ENCODE measurements at regions not wholly inside any gene's neighbourhood (a gene's known extent, or its start where the extent isn't known, plus 50 kb on each side); places are given as distances from the start of the nearest gene placed in this dataset.

DNA sequence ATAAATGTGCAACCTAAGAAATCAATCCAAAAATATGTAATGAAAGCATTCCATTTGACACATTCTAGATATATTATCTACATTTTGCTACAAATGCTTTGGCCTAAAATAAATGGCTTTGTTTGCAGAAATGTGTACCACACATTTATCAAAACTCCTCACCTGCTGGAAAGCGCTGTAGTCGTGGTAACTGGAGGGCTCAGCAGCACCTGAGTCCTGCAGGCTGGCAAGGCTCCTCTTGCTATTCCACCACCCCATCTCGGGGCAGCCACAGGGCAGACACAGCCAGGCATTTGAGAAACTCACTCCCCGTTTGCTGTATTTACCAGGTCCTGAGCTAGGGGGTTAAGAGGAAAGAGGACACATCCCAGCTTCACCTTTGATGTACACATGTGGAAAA is 68.1 kb upstream of the TOMM7 start:
- WGBS (ENCODE audit: insufficient coverage) = 100% methylated on average over 3 of the region's 4 CpGs
- no peaks in the 10 kb centered on the region for H3K9me3 ChIP-seq (ENCODE audit: control extremely low read depth in 1 of 3, control insufficient read depth in 2 of 3, insufficient read depth in 1 of 3, low read length in 2 of 3)
- Mint-ChIP-seq H3K4me1 (peaks cover 7% of the 10 kb centered on the region), H3K9me3 (ENCODE audit: insufficient read depth) (no peaks in the 10 kb centered on the region), H3K27ac (no peak overlapping the region), H3K27me3 (peaks cover 13% of the 10 kb centered on the region), H3K4me3 (no peak overlapping the region)
- TF ChIP-seq CTCF (IDR thresholded peaks at IDR 0.05) (no peak), EZH2 (IDR thresholded peaks at IDR 0.05; ENCODE audit: borderline replicate concordance, insufficient read depth, low read depth, low read length, poor library complexity, severe bottlenecking) (no peak)
- no peak for DNase-seq
- no peak for ATAC-seq (ENCODE audit: low read depth)
- no peaks in the 10 kb centered on the region for H4K20me1 ChIP-seq (ENCODE audit: control insufficient read depth, insufficient read depth, low read length, poor library complexity, severe bottlenecking)
- H3K4me3 ChIP-seq (ENCODE audit: control extremely low read depth in 1 of 5, extremely low read depth in 1 of 5, insufficient read depth in 1 of 5, low read depth in 2 of 5, low read length in 4 of 5) = no peak overlapping the region
- no peak overlapping the region for H3K4me2 ChIP-seq (replicated peaks; ENCODE audit: low read depth, low read length, poor library complexity, severe bottlenecking)
- no peak overlapping the region for H3K9ac ChIP-seq (ENCODE audit: low read length)
- intact Hi-C loops (cut with micrococcal nuclease) = no loop called here
- ChIA-PET CTCF (no interaction called here), POLR2A (no interaction called here)
- no peak overlapping the region for H3K27ac ChIP-seq (ENCODE audit: low read length in 2 of 2)
- H3K4me1 ChIP-seq (ENCODE audit: control insufficient read depth in 2 of 2, insufficient read depth in 2 of 2, low read length in 2 of 2) = peaks cover 4 to 5% of the 10 kb centered on the region in 2 donors
- no peak overlapping the region for H2AFZ ChIP-seq (ENCODE audit: insufficient read depth, low read depth, low read length, poor library complexity, severe bottlenecking)
- no peaks in the 10 kb centered on the region for H3K27me3 ChIP-seq (replicated peaks in 1 of 4; ENCODE audit: control extremely low read depth in 1 of 4, control insufficient read depth in 3 of 4, insufficient read depth in 4 of 4, low read length in 3 of 4)
- H3K36me3 ChIP-seq (replicated peaks in 1 of 2; ENCODE audit: control extremely low read depth in 1 of 2, control insufficient read depth in 1 of 2, extremely low read depth in 1 of 2, insufficient read depth in 2 of 2, low read length in 1 of 2) = no peaks in the 10 kb centered on the region
- H3K79me2 ChIP-seq (ENCODE audit: control insufficient read depth, insufficient read depth, low read length) = no peaks in the 10 kb centered on the region

DNA sequence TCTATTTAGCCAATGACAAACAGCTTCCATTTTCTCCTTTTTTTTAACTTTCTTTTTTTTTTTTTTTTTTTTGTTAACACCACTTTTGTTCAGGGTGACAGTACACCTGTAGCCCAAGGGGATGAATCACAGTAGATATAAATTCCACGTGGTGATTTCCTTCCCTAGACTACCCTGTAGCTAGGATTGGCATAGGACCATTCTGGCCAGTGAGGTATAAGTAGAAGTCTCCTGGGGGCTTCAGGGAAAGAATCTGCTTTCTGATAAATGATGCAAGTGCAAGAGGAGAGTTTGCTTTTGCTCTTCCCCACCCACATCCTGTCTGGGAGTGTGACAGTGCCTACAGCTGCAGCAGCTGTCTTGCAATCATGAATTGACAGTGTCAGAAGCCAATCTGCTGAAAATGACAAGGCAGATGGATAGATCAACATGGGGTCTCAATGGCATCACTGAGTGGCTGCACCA is 63.2 kb upstream of the TOMM7 start:
- CTCF ChIA-PET = interaction anchor here (0.7 to 1.6 kb wide), 5 partner anchors 13 to 773 kb away, joined by 3 to 5 read pairs (median 4); no protein-coding TSS in a partner anchor
- POLR2A ChIA-PET = interaction anchor here (0.6 to 0.7 kb wide), 2 partner anchors 196 to 634 kb away, joined by 5 to 11 read pairs; no protein-coding TSS in a partner anchor
- peak; percentile 75 for ATAC-seq (ENCODE audit: low read depth)

More for the DNA sequence above, 63.2 kb upstream of the TOMM7 start:
- DNase-seq = peak; percentile 35
- Histone ChIP-seq H3K9ac (ENCODE audit: low read length) (no peak overlapping the region), H3K4me1 (ENCODE audit: control insufficient read depth in 2 of 2, insufficient read depth in 2 of 2, low read length in 2 of 2) (peaks cover 5 to 10% of the 10 kb centered on the region in 2 donors), H2AFZ (ENCODE audit: insufficient read depth, low read depth, low read length, poor library complexity, severe bottlenecking) (no peak overlapping the region), H3K27me3 (replicated peaks in 1 of 4; ENCODE audit: control extremely low read depth in 1 of 4, control insufficient read depth in 3 of 4, insufficient read depth in 4 of 4, low read length in 3 of 4) (no peaks in the 10 kb centered on the region), H3K27ac (ENCODE audit: low read length in 2 of 2) (peak overlapping the region in 1 of 2 donors; percentile 24), H3K4me3 (ENCODE audit: control extremely low read depth in 1 of 5, extremely low read depth in 1 of 5, insufficient read depth in 1 of 5, low read depth in 2 of 5, low read length in 4 of 5) (no peak overlapping the region), H3K36me3 (replicated peaks in 1 of 2; ENCODE audit: control extremely low read depth in 1 of 2, control insufficient read depth in 1 of 2, extremely low read depth in 1 of 2, insufficient read depth in 2 of 2, low read length in 1 of 2) (no peaks in the 10 kb centered on the region), H4K20me1 (ENCODE audit: control insufficient read depth, insufficient read depth, low read length, poor library complexity, severe bottlenecking) (no peaks in the 10 kb centered on the region), H3K9me3 (ENCODE audit: control extremely low read depth in 1 of 3, control insufficient read depth in 2 of 3, insufficient read depth in 1 of 3, low read length in 2 of 3) (no peaks in the 10 kb centered on the region), H3K79me2 (ENCODE audit: control insufficient read depth, insufficient read depth, low read length) (no peaks in the 10 kb centered on the region), H3K4me2 (replicated peaks; ENCODE audit: low read depth, low read length, poor library complexity, severe bottlenecking) (no peak overlapping the region)
- H3K27ac Mint-ChIP-seq = no peak overlapping the region
- no peaks in the 10 kb centered on the region for H3K27me3 Mint-ChIP-seq
- intact Hi-C loops (cut with micrococcal nuclease) = no loop called here
- H3K4me1 Mint-ChIP-seq = peaks cover 13% of the 10 kb centered on the region
- no CpG with 5 or more reads among the region's 1 CpG for WGBS (ENCODE audit: insufficient coverage)
- no peak for TF ChIP-seq EZH2 (IDR thresholded peaks at IDR 0.05; ENCODE audit: borderline replicate concordance, insufficient read depth, low read depth, low read length, poor library complexity, severe bottlenecking)
- TF ChIP-seq CTCF (IDR thresholded peaks at IDR 0.05) = no peak
- no peaks in the 10 kb centered on the region for H3K9me3 Mint-ChIP-seq (ENCODE audit: insufficient read depth)
- H3K4me3 Mint-ChIP-seq = peak overlapping the region; percentile 13

Data from B cell (primary cell).